ENCODE measurements at regions not wholly inside any gene's neighbourhood (a gene's known extent, or its start where the extent isn't known, plus 50 kb on each side); places are given as distances from the start of the nearest gene placed in this dataset.

DNA sequence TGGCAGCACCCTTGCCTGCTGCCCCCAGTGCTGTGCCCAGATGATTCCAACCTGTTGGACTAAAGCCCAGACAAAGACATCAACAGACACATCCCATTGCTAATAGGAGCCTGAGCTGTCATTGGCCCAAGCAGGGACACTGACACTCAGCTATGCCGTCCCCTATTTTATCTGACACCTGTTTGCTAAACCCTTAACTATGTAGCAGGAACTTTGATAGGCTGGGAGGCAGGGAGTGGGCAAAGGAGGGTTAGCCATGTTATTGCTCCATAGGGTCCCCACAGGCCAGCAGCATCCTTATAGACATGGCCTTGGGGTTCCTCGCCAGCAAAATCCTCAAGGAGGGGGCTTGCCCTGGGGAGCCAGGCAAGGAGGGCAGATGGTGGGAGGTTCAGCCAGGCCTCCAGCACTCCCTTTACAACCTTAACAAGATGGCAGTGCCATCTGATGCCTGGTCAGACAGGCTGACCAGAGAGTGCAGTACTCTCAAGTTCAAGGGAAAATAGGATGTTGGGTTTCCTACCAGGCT, 50.4 kb upstream of the CDKN2AIPNL start:
- TF ChIP-seq, protein P1, sequence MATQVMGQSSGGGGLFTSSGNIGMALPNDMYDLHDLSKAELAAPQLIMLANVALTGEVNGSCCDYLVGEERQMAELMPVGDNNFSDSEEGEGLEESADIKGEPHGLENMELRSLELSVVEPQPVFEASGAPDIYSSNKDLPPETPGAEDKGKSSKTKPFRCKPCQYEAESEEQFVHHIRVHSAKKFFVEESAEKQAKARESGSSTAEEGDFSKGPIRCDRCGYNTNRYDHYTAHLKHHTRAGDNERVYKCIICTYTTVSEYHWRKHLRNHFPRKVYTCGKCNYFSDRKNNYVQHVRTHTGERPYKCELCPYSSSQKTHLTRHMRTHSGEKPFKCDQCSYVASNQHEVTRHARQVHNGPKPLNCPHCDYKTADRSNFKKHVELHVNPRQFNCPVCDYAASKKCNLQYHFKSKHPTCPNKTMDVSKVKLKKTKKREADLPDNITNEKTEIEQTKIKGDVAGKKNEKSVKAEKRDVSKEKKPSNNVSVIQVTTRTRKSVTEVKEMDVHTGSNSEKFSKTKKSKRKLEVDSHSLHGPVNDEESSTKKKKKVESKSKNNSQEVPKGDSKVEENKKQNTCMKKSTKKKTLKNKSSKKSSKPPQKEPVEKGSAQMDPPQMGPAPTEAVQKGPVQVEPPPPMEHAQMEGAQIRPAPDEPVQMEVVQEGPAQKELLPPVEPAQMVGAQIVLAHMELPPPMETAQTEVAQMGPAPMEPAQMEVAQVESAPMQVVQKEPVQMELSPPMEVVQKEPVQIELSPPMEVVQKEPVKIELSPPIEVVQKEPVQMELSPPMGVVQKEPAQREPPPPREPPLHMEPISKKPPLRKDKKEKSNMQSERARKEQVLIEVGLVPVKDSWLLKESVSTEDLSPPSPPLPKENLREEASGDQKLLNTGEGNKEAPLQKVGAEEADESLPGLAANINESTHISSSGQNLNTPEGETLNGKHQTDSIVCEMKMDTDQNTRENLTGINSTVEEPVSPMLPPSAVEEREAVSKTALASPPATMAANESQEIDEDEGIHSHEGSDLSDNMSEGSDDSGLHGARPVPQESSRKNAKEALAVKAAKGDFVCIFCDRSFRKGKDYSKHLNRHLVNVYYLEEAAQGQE (IDR thresholded peaks at IDR 0.05; ENCODE audit: insufficient read depth in 1 of 2, low read depth in 2 of 2, low read length in 1 of 2), result no peak
- TF ChIP-seq, protein P2, sequence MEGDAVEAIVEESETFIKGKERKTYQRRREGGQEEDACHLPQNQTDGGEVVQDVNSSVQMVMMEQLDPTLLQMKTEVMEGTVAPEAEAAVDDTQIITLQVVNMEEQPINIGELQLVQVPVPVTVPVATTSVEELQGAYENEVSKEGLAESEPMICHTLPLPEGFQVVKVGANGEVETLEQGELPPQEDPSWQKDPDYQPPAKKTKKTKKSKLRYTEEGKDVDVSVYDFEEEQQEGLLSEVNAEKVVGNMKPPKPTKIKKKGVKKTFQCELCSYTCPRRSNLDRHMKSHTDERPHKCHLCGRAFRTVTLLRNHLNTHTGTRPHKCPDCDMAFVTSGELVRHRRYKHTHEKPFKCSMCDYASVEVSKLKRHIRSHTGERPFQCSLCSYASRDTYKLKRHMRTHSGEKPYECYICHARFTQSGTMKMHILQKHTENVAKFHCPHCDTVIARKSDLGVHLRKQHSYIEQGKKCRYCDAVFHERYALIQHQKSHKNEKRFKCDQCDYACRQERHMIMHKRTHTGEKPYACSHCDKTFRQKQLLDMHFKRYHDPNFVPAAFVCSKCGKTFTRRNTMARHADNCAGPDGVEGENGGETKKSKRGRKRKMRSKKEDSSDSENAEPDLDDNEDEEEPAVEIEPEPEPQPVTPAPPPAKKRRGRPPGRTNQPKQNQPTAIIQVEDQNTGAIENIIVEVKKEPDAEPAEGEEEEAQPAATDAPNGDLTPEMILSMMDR (IDR thresholded peaks at IDR 0.05), result no peak
- no peak for TF ChIP-seq SIN3A (IDR thresholded peaks at IDR 0.05; ENCODE audit: borderline replicate concordance, insufficient read depth, low read depth, low read length)
- no peak for TF ChIP-seq TCF7L2 (IDR thresholded peaks at IDR 0.05; ENCODE audit: low read depth, low read length)
- no peak for TF ChIP-seq POLR2AphosphoS5 (IDR thresholded peaks at IDR 0.05; ENCODE audit: low read depth, low read length)
- no peak overlapping the region for H3K27ac ChIP-seq (ENCODE audit: low read length)
- BruUV-seq (replicated peaks), result no TSS peak
- POLR2A ChIA-PET, result no interaction called here
- H3K36me3 ChIP-seq (ENCODE audit: control insufficient read depth, insufficient read depth, low read length), result no peaks in the 10 kb centered on the region; the same call in 1 of the 2 replicates
- H3K27me3 ChIP-seq (ENCODE audit: control insufficient read depth, insufficient read depth, low read length), result no peaks in the 10 kb centered on the region
- DNase-seq (ENCODE audit: low read depth, low spot score) (no peak), ATAC-seq (no peak)
- in situ Hi-C loops (cut with HindIII; ENCODE audit: low pct_unique_long_range_greater_than_20kb, low sequenced_read_pairs) (no loop called here), intact Hi-C loops (cut with micrococcal nuclease; ENCODE audit: unreplicated experiment) (no loop called here)
- CTCF ChIA-PET, result interaction anchor here (0.6 kb wide), 2 partner anchors 11 to 493 kb away, joined by 3 to 7 read pairs; no protein-coding TSS in a partner anchor
- no peaks in the 10 kb centered on the region for H3K9me3 ChIP-seq (ENCODE audit: control insufficient read depth, insufficient read depth, low read depth, low read length)
- H3K4me1 ChIP-seq (ENCODE audit: control insufficient read depth, insufficient read depth, low read length), result peaks cover 13% of the 10 kb centered on the region
- no peak overlapping the region for H3K4me3 ChIP-seq (ENCODE audit: low read depth in 2 of 2, low read length in 2 of 2)
